H1 (cell line): ENCODE measurements at regions not wholly inside any gene's neighbourhood (a gene's known extent, or its start where the extent isn't known, plus 50 kb on each side); places are given as distances from the start of the nearest gene placed in this dataset.

Source experiments
- CTCF ChIA-PET: fragments of 300-600 bp; sonication (Branson Sonifier 250); formaldehyde crosslinking; loops from one replicate; lab custom pipeline; 2021; ENCODE audit not compliant: partially characterized antibody; lab: Charles Lee
- POLR2A ChIA-PET: fragments of 300-600 bp; sonication (Branson Sonifier 250); formaldehyde crosslinking; loops from one replicate; lab custom pipeline; 2021; ENCODE audit warnings: inconsistent platforms; ENCODE audit not compliant: partially characterized antibody; lab: Charles Lee
- DNase-seq, 2 experiments: peaks; one replicate each; pipeline versions ENCODE4 v3.0.0 to v3.0.0-alpha.2; 2010 to 2022; ENCODE audit warnings: low spot score in 2 of 2, low read depth in 1 of 2, mixed read lengths in 1 of 2
- FAIRE-seq: peaks from 2 replicates; lab custom pipeline; 2011; peaks lifted over from hg19 to GRCh38; lab: Jason Lieb, UNC
- H2AFZ ChIP-seq: 2 replicates; pipeline ENCODE4 v1.8.1; 2012; ENCODE audit warnings: low read length, inconsistent platforms
- H2AK5ac ChIP-seq: 2 replicates; pipeline ENCODE4 v1.6.1; 2013; ENCODE audit warnings: low read depth, low read length
- H2BK120ac ChIP-seq: replicated peaks from 2 replicates; pipeline ENCODE3; 2013; ENCODE audit warnings: low read depth, low read length, inconsistent platforms
- H2BK12ac ChIP-seq: 2 replicates; pipeline ENCODE4 v1.6.1; 2013; ENCODE audit warnings: low read depth, low read length
- H2BK15ac ChIP-seq: 2 replicates; pipeline ENCODE4 v1.6.1; 2013; ENCODE audit warnings: low read length
- H2BK20ac ChIP-seq: 2 replicates; pipeline ENCODE4 v1.6.1; 2013; ENCODE audit warnings: low read length
- H2BK5ac ChIP-seq: 2 replicates; pipeline ENCODE4 v1.6.1; 2013; ENCODE audit warnings: low read depth, low read length
- H3K14ac ChIP-seq: 2 replicates; pipeline ENCODE4 v1.6.1; 2013; ENCODE audit warnings: inconsistent platforms; ENCODE audit not compliant: insufficient read length
- H3K18ac ChIP-seq: 2 replicates; pipeline ENCODE4 v1.6.1; 2013; ENCODE audit warnings: low read length; ENCODE audit errors: extremely low read depth
- H3K23ac ChIP-seq: 2 replicates; pipeline ENCODE4 v1.6.1; 2013; ENCODE audit warnings: inconsistent platforms; ENCODE audit not compliant: insufficient read length
- H3K23me2 ChIP-seq: 2 replicates; pipeline ENCODE4 v1.6.1; 2013; ENCODE audit warnings: low read depth, low read length
- H3K27ac ChIP-seq: 2 replicates; pipeline ENCODE4 v1.6.1; 2011; ENCODE audit warnings: low read depth, low read length, inconsistent platforms
- H3K27me3 ChIP-seq, 4 experiments: replicated peaks in 1 of 4; 1 replicate in 1 of 4; 2 replicates in 3 of 4; pipeline versions ENCODE4 v1.6.1 to v1.8.1; 2011 to 2013; ENCODE audit warnings: low read length in 3 of 4, mild to moderate bottlenecking in 3 of 4, inconsistent platforms in 2 of 4, mixed read lengths in 2 of 4, moderate library complexity in 1 of 4; ENCODE audit not compliant: control insufficient read depth in 3 of 4, insufficient read depth in 3 of 4; ENCODE audit errors: extremely low read depth in 1 of 4
- H3K36me3 ChIP-seq, 4 experiments: 2 replicates each; pipeline versions ENCODE4 v1.6.1 to v1.8.1; 2011 to 2013; ENCODE audit warnings: mild to moderate bottlenecking in 4 of 4, low read length in 3 of 4, moderate library complexity in 2 of 4, control low read depth in 1 of 4, inconsistent platforms in 1 of 4; ENCODE audit not compliant: insufficient read depth in 4 of 4, control insufficient read depth in 2 of 4
- H3K4ac ChIP-seq: replicated peaks from 2 replicates; pipeline ENCODE3; 2013; ENCODE audit warnings: low read length, low read depth, mixed read lengths, inconsistent platforms; ENCODE audit not compliant: insufficient read length
- H3K4me1 ChIP-seq, 4 experiments: replicated peaks in 1 of 4; 1 replicate in 1 of 4; 2 replicates in 3 of 4; pipeline versions ENCODE4 v1.6.1 to v1.8.1; 2011 to 2013; ENCODE audit warnings: low read length in 3 of 4, inconsistent platforms in 2 of 4, mixed read lengths in 1 of 4; ENCODE audit not compliant: insufficient read depth in 4 of 4, control insufficient read depth in 3 of 4
- H3K4me2 ChIP-seq, 2 experiments: 2 replicates each; pipeline versions ENCODE4 v1.6.1 to v1.8.1; 2011 to 2013; ENCODE audit warnings: low read depth in 2 of 2, low read length in 2 of 2, control low read depth in 1 of 2, inconsistent platforms in 1 of 2, mild to moderate bottlenecking in 1 of 2; ENCODE audit not compliant: insufficient read depth in 1 of 2
- H3K4me3 ChIP-seq, 4 experiments: fragments of 200-600, 300-600 bp in 1 of 4; sonication (generic), shearing (Covaris generic), sonication (Bioruptor Twin) in 1 of 4; 2 replicates each; pipeline versions ENCODE4 v1.5.1 to v1.8.1; 2011 to 2016; ENCODE audit warnings: low read length in 4 of 4, low read depth in 3 of 4, control low read depth in 2 of 4, inconsistent platforms in 2 of 4, mild to moderate bottlenecking in 2 of 4, mixed read lengths in 1 of 4, moderate library complexity in 1 of 4; ENCODE audit not compliant: insufficient read depth in 2 of 4; ENCODE audit errors: extremely low read depth in 1 of 4
- H3K56ac ChIP-seq: replicated peaks from 2 replicates; pipeline ENCODE3; 2013; ENCODE audit warnings: low read depth, mild to moderate bottlenecking, mixed read lengths, low read length, inconsistent platforms; ENCODE audit not compliant: insufficient read length
- H3K79me1 ChIP-seq: 2 replicates; pipeline ENCODE4 v1.6.1; 2013; ENCODE audit warnings: low read depth, low read length, control low read depth
- H3K79me2 ChIP-seq, 2 experiments: 2 replicates each; pipeline versions ENCODE4 v1.6.1 to v1.8.1; 2012 to 2013; ENCODE audit warnings: low read length in 2 of 2, mild to moderate bottlenecking in 2 of 2, inconsistent platforms in 1 of 2; ENCODE audit not compliant: insufficient read depth in 2 of 2, control insufficient read depth in 1 of 2
- H3K9ac ChIP-seq, 4 experiments: replicated peaks in 1 of 4; 1 replicate in 1 of 4; 2 replicates in 3 of 4; pipeline versions ENCODE4 v1.6.1 to v1.8.1; 2011 to 2013; ENCODE audit warnings: low read depth in 3 of 4, low read length in 3 of 4, control low read depth in 2 of 4, mild to moderate bottlenecking in 2 of 4, moderate library complexity in 2 of 4, inconsistent platforms in 1 of 4; ENCODE audit errors: extremely low read depth in 1 of 4
- H3K9me3 ChIP-seq, 2 experiments: 2 replicates each; pipeline versions ENCODE4 v1.6.1 to v1.8.1; 2012 to 2013; ENCODE audit warnings: mild to moderate bottlenecking in 2 of 2, moderate library complexity in 2 of 2, control low read depth in 1 of 2, inconsistent platforms in 1 of 2, low read depth in 1 of 2, low read length in 1 of 2, mixed read lengths in 1 of 2; ENCODE audit not compliant: insufficient read depth in 2 of 2
- H4K20me1 ChIP-seq, 2 experiments: replicated peaks in 1 of 2; 2 replicates each; pipeline versions ENCODE3 to v1.8.1; 2011 to 2013; ENCODE audit warnings: inconsistent platforms in 2 of 2, low read length in 2 of 2, mild to moderate bottlenecking in 1 of 2; ENCODE audit not compliant: insufficient read depth in 2 of 2, control insufficient read depth in 1 of 2
- H4K5ac ChIP-seq: 2 replicates; pipeline ENCODE4 v1.6.1; 2013; ENCODE audit warnings: low read length, low read depth, mixed read lengths, inconsistent platforms; ENCODE audit not compliant: insufficient read length
- H4K8ac ChIP-seq: 2 replicates; pipeline ENCODE4 v1.8.0; 2013; ENCODE audit warnings: mild to moderate bottlenecking, moderate library complexity, low read length, inconsistent platforms; ENCODE audit not compliant: insufficient read depth; ENCODE audit errors: extremely low read depth
- H4K91ac ChIP-seq: replicated peaks from 2 replicates; pipeline ENCODE3; 2013; ENCODE audit warnings: low read length, mixed read lengths, inconsistent platforms; ENCODE audit not compliant: insufficient read length
- KDM1A ChIP-seq: fragments of 200-600, 300-600 bp; sonication (generic); IDR thresholded peaks from 2 replicates; pipeline ENCODE4 v1.7.1; 2016; ENCODE audit warnings: mild to moderate bottlenecking, low read length, borderline replicate concordance
- POU5F1 ChIP-seq: IDR thresholded peaks from 2 replicates; pipeline ENCODE4 v1.6.1; 2011; ENCODE audit warnings: low read depth, mild to moderate bottlenecking, low read length, moderate library complexity
- SIN3A ChIP-seq, 2 experiments: IDR thresholded peaks in 1 of 2; conservative IDR thresholded peaks in 1 of 2; 2 replicates each; pipeline ENCODE4 v1.6.1; 2011 to 2012; ENCODE audit warnings: low read length in 2 of 2, improper control_type of control experiment in 1 of 2, low read depth in 1 of 2, mild to moderate bottlenecking in 1 of 2

- no peak for FAIRE-seq
- H2AFZ ChIP-seq = no peak overlapping the region
- H3K36me3 ChIP-seq = no peaks in the 10 kb centered on the region
- H3K79me2 ChIP-seq = no peaks in the 10 kb centered on the region
- no peak overlapping the region for H4K8ac ChIP-seq
- no peak overlapping the region for H2BK5ac ChIP-seq
- ChIA-PET POLR2A (no interaction called here), CTCF (interaction anchor here (0.9 to 1.9 kb wide), 2 partner anchors 10 to 151 kb away, joined by 3 to 8 read pairs; no protein-coding TSS in a partner anchor)
- no peak overlapping the region for H2BK20ac ChIP-seq
- H3K14ac ChIP-seq = no peak overlapping the region
- H2BK15ac ChIP-seq = no peak overlapping the region
- H3K56ac ChIP-seq = no peak overlapping the region
- H4K91ac ChIP-seq = no peak overlapping the region
- peaks cover 0 to 5% (median 2%) of the 10 kb centered on the region in 4 experiments; a peak in 2 of 7 replicates for H3K4me1 ChIP-seq
- no peaks in the 10 kb centered on the region for H3K9me3 ChIP-seq
- H3K27ac ChIP-seq = no peak overlapping the region
- no peak overlapping the region for H2BK12ac ChIP-seq
- no peak overlapping the region for H3K4ac ChIP-seq
- H3K23ac ChIP-seq = no peak overlapping the region
- no peak overlapping the region for H3K18ac ChIP-seq
- no peaks in the 10 kb centered on the region for H3K27me3 ChIP-seq
- H4K5ac ChIP-seq = no peak overlapping the region
- no peak overlapping the region for H3K4me3 ChIP-seq
- H3K9ac ChIP-seq = no peak overlapping the region
- H2BK120ac ChIP-seq = no peak overlapping the region
- H2AK5ac ChIP-seq = no peak overlapping the region
- no peaks in the 10 kb centered on the region for H4K20me1 ChIP-seq
- H3K23me2 ChIP-seq = no peaks in the 10 kb centered on the region
- no peaks in the 10 kb centered on the region for H3K79me1 ChIP-seq
- no peak overlapping the region for H3K4me2 ChIP-seq
- no peak for DNase-seq
- TF ChIP-seq SIN3A (conservative IDR thresholded peaks at IDR 0.05 in 1 of 2, IDR thresholded peaks at IDR 0.05 in 1 of 2; ENCODE audit: low read depth in 1 of 2, low read length in 2 of 2) = no peak
- TF ChIP-seq POU5F1 = no peak
- no peak for TF ChIP-seq KDM1A
Observed at GRCh38 chr2:52961403-52961802, 806.2 kb upstream of the CHAC2 start.
